Astrocyte of the spinal cord (primary cell): ENCODE measurements at regions not wholly inside any gene's neighbourhood (a gene's known extent, or its start where the extent isn't known, plus 50 kb on each side); places are given as distances from the start of the nearest gene placed in this dataset.

Experiments
- DNase-seq: peaks from one replicate; pipeline ENCODE4 v3.0.0; 2011; ENCODE audit warnings: low read depth, low spot score
- H3K4me3 ChIP-seq: 2 replicates; pipeline ENCODE4 v1.5.1; 2011; ENCODE audit warnings: low read depth, mild to moderate bottlenecking, low read length, moderate library complexity
- CTCF ChIP-seq: IDR thresholded peaks from 2 replicates; pipeline ENCODE4 v1.5.1; 2012; ENCODE audit warnings: low read depth, mild to moderate bottlenecking, low read length, inconsistent platforms
- in situ Hi-C: cut with HindIII; loops from 2 replicates; pipeline ENCODE4 v1.10.0; 2017; ENCODE audit warnings: low sequenced_read_pairs

- in situ Hi-C loops: no loop called here
- no peak for DNase-seq
- H3K4me3 ChIP-seq: no peak overlapping the region
- TF ChIP-seq CTCF: no peak
Measured at GRCh38 chr2:206867006-206867405, 72.3 kb upstream of the CPO start.

- DNase-seq: no peak
- in situ Hi-C loops: no loop called here
- H3K4me3 ChIP-seq: no peak overlapping the region
- no peak for TF ChIP-seq CTCF
Measured at GRCh38 chr2:206869824-206870495, 69.4 kb upstream of the CPO start.

- no peak for DNase-seq
- no peak overlapping the region for H3K4me3 ChIP-seq
- TF ChIP-seq CTCF: no peak
- in situ Hi-C loops: no loop called here
Measured at GRCh38 chr2:206873423-206873822, 65.9 kb upstream of the CPO start.

- no peak for TF ChIP-seq CTCF
- DNase-seq: no peak
- no peak overlapping the region for H3K4me3 ChIP-seq
- in situ Hi-C loops: no loop called here
Measured at GRCh38 chr2:206875701-206876100, 63.6 kb upstream of the CPO start.

- DNase-seq: no peak
- H3K4me3 ChIP-seq: no peak overlapping the region
- no peak for TF ChIP-seq CTCF
- in situ Hi-C loops: no loop called here
Measured at GRCh38 chr2:206876216-206876860, 63.0 kb upstream of the CPO start.

GRCh38 chr2:206881708-206882410, 57.5 kb upstream of the CPO start:
- no peak for TF ChIP-seq CTCF
- no peak overlapping the region for H3K4me3 ChIP-seq
- DNase-seq: no peak
- in situ Hi-C loops: no loop called here
